ENCODE measurements at regions not wholly inside any gene's neighbourhood (a gene's known extent, or its start where the extent isn't known, plus 50 kb on each side); places are given as distances from the start of the nearest gene placed in this dataset.
A peak's percentile ranks its signal among the peaks of the same experiment; 100 is the strongest.

GRCh38 chr2:16718576-16719484 lies 53.2 kb upstream of the CYRIA start:
- peak in 1 of 4 experiments; percentile 9 for DNase-seq

- peak; percentile 86 to 93 (median 89) for DNase-seq
Measured at GRCh38 chr2:16717477-16717876, 51.8 kb upstream of the CYRIA start.

- no peak for DNase-seq
Measured at GRCh38 chr2:16716944-16717343, 51.3 kb upstream of the CYRIA start.

GRCh38 chr2:16716024-16716423 lies 50.4 kb upstream of the CYRIA start:
- peak; percentile 81 to 91 (median 84) for DNase-seq

Measured in suppressor macrophage (primary cell).